HG02852 (cell line): ENCODE measurements at regions not wholly inside any gene's neighbourhood (a gene's known extent, or its start where the extent isn't known, plus 50 kb on each side); places are given as distances from the start of the nearest gene placed in this dataset.
"Not testable (repeated sequence)": the region's sequence is repeated elsewhere in the genome, so short reads cannot be mapped to it uniquely, and the experiment has no call there.

Experiments used
- ATAC-seq: cut with Tn5 transposase; IDR thresholded peaks from one replicate; pipeline ENCODE4 v1.9.1; 2021; ENCODE audit warnings: mild to moderate bottlenecking, moderate library complexity; ENCODE audit not compliant: unreplicated experiment

DNA sequence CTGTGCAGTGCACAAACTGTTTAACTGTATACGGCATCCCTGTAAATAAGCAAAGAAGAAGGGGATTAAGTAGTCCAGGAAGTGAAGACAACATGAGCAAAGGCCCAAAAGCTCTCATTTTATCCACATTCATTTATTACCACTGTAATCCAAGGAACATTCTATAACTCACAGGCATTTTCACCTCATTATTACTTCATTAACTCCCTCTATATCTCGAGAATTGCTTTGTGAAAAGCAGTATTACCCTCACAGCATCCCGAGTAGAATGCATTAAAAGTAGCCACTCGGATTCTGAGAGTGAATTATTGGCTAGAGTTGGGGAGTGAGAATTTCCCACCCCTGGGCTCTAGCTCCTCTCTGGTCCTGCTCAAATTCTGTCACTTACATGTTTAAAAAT lies 51.0 kb upstream of the CHCHD3 start:
- no peak for ATAC-seq

GRCh38 chr7:133134810-133135209 lies 52.9 kb upstream of the CHCHD3 start:
- ATAC-seq, result no peak

DNA sequence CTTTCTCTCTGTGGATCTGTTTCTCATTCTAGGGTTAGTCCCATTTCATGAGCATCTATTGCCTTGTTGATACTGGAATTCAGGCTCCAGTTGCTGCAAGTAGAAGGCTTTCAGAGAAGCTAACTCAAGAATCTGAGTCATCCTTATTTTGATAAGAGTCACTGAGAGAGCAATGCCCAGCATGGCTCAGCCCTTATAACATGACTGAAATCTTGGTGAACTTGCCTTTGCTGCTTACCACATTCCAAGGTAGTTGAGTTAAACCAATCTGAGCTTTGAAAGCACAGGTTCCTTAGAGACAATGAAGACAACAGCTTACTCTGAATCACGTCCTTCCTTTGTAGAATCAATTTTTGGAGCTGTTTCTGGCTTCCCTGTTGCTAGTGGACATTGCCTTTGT lies 53.6 kb upstream of the CHCHD3 start:
- ATAC-seq, result no peak

DNA sequence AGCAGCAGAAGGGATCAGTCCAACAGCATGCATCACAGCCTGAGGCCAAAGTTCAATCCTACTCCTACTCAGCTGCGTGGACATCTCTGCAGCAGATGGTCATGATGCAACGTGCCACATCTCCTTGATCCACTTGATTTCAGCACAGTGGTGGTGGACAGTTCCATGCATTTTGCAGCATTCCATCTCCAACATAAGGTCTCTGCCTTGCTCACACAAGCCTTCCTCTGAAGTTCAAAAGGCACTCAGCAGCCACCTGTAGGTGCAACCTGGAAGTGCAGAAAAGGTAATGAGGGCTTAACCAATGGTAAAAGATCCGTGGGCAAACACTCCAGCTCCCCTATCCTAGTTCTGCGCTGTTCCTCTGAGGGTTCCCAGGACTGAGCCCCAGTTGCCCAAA lies 57.5 kb upstream of the CHCHD3 start:
- ATAC-seq, result no peak

DNA sequence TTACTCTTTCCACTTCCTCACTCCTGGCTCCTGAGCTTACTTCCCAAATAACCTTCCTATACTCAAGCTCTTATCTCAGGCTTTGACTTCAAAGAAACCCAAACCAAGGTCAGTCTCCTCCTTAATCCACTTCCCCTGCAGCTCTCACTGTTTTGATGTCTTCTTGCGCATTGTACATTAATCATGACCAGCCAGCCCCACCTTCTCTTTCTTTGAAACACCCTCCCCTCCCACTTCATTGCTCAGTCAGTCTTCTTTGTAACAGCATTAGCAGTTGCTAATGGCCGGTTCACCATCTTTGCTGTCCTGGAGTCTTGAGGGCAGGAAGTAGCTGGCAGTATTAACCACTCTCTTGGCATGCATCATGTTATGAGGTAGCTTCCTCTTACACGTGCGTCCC lies 57.9 kb upstream of the CHCHD3 start:
- ATAC-seq, result no peak

DNA sequence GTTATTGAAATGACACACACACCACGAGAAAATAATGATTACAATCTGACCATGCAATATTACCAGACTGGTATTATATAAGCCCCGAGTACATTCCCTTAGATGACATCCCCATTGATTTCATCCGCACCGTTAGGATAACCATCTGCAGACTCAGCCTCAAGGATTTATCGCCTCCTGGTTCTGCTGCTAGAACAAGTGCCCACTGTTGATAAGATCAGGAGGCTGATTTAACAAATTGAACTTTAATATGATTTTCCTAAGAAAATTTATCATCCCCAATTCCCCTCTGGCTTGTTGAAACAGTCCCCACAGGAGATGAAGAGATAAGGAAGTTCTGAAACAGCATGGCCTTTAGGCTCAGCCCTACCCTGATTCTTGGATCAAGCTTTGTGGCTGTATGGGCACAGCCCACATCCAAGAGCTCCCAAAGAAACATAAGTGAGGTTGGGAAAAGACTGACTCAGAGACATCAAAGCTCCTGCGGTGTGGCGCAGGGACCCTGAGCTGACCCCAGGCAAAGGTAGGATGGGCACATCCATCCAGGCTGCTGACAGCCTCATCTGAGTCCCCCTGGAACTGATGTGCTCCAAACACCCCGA lies 59.2 kb upstream of the CHCHD3 start:
- no peak for ATAC-seq

DNA sequence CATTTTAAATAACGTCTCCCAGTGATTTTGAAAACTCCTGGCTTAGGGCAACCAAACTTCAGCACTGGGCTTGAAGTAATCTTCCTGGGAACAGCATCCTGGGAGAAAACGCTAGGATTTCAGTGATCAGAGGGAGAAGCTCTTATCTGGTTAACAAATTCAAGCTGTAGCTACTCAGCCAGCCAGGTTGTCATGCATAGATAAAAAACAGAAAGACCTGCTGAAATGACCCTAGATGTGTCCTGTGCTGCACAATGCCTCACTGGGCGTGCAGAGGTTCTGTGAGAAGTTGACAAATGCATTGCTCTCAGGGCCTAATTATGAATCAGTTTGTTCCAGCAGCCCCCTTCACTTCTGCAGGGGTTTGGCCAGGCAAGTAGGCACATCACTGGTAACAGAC lies 68.9 kb upstream of the CHCHD3 start:
- ATAC-seq, result no peak

DNA sequence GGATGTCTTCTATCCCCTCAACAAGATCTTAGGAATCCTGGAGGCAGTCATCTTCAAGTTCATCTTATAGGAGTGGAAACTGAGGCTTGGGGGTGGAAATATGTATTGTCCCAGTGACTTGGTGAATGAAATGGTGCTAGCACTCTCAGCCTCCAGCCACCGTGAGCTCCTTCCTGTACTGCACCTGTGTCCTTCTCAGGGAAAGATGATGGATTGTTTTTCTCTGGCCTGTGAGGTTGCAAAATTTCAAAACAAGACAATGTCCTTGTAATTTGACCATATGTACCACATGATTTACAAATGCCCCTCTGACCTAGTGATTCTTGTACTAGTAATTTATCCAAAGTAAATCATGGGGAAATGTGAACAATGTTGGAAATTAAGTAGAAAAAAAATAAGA lies 71.0 kb upstream of the CHCHD3 start:
- no peak for ATAC-seq

GRCh38 chr7:133155146-133155545 lies 73.3 kb upstream of the CHCHD3 start:
- ATAC-seq, result no peak

GRCh38 chr7:133155642-133156041 lies 73.8 kb upstream of the CHCHD3 start:
- no peak for ATAC-seq

- no peak for ATAC-seq
These were observed 75.2 kb upstream of the CHCHD3 start for GRCh38 chr7:133157045-133157444.

GRCh38 chr7:133164498-133164897 lies 82.6 kb upstream of the CHCHD3 start:
- ATAC-seq, result no peak

DNA sequence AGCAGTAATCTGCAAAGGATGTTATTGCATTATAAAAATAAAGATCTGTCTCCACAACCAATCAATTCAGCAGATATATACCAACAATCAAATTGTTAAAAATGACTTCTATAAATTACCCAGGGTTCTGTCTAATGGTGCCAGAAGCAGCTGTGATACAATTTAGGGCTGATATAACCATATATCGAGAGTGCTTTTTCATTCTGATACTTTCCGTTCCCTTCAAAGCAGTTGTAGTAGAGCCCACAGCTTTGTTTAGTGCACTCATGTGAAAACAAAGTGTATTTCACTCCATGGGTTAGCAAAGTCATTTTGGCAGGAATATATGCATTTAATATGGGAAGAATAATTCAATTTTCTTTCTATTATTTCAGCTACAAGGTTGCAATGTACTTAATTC lies 83.1 kb upstream of the CHCHD3 start:
- ATAC-seq, result peak; percentile 74

GRCh38 chr7:133165529-133165928 lies 83.6 kb upstream of the CHCHD3 start:
- no peak for ATAC-seq

DNA sequence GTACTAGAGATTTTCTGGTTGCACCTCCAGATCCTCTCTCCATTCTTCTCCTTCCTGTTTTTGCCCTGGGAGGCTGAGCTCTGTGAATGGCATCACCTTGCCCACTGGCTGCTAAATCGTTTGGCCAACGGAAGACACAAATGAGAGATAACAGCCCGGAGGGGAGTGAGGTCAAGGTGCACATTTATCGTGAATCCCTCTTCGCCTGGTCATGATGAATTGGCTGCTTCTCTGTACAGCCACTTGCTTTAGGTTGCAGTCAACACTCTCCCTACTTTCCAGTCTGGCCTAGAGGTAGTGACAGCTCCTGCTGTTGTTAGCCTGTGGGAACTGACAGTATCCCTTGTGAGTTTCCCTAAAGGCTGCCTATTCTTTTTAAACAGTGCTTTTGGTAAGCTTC lies 85.4 kb upstream of the CHCHD3 start:
- no peak for ATAC-seq

DNA sequence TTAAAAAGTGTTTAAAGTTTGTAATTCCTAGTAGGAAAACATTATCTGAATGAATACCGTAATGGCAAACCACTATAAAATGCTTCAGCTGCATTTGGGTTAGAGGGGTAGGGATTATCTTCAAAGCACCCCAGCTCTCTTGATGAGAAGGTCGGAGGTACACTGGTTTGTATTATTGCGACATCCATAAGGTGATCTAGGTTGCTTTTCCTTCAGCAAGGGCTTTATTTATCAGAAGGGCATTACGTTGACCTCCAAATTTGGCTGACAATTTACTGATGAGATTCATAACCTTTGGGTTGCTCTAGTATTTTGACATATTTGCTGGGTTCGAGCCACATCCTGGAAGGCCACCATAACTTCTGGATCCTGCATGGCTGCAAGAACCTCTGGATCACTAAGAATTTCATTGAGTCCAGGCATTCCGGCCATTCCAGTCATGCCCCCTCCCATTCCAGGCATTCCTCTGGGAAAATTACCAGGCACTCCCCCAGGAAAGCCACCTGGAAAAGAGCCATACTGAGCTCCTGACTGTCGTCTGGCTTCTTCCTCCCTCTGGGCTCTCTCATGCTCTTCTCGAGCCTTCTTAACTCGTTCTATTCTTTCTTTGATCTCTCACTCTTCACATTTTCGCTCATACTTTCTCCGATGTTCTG lies 83.6 kb upstream of the EXOC4 start:
- ATAC-seq, result not testable (repeated sequence)

- ATAC-seq, result not testable (repeated sequence)
These were observed 75.4 kb upstream of the EXOC4 start for GRCh38 chr7:133177476-133177875.

- ATAC-seq, result no peak
These were observed 72.2 kb upstream of the EXOC4 start for GRCh38 chr7:133180717-133181116.

DNA sequence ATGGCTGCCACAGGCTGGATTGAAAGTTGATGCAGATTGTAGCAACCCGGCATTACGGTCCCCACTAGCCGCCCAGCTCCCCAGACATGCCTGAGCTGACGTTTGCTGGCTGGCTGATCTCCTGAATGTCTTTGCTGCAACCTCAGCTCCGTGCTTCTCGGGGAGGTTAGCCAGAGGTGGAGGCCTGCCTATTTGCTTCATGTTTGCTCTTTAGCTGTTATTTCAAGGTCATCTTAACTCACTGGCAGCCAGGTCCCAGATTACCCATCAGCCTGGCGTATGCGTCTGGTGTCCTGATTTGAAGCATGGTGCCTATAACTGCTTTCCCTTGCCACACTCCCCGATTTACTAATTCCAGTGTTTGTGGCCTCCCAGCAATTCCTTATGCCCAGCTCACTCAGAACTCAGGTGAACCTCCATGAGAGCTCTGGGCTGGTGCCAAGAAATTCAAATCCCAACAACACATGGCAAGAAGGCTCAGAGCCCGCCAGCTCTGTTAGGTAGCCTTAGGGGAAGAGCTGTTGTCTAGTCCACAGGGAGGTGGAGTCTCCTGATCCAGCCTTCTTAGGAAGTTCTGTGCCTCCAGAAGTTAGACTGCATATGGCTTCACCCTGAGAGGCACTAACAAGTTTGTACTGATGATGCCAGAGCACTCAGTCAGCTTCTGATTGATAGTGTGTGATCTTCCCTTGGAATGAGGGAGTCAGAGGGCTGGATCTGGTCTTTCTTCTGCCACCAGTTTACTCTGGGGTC lies 69.7 kb upstream of the EXOC4 start:
- no peak for ATAC-seq

- no peak for ATAC-seq
These were observed 68.9 kb upstream of the EXOC4 start for GRCh38 chr7:133183969-133184368.

GRCh38 chr7:133185512-133185911 lies 67.4 kb upstream of the EXOC4 start:
- no peak for ATAC-seq

GRCh38 chr7:133186060-133186459 lies 66.8 kb upstream of the EXOC4 start:
- no peak for ATAC-seq
